COR-L47 (cell line): ENCODE measurements at regions not wholly inside any gene's neighbourhood (a gene's known extent, or its start where the extent isn't known, plus 50 kb on each side); places are given as distances from the start of the nearest gene placed in this dataset.
"Not testable (repeated sequence)": the region's sequence is repeated elsewhere in the genome, so short reads cannot be mapped to it uniquely, and the experiment has no call there.

Experiments used
- DNase-seq: peaks from one replicate; lab custom pipeline; 2025; lab: John Stamatoyannopoulos, UW

DNA sequence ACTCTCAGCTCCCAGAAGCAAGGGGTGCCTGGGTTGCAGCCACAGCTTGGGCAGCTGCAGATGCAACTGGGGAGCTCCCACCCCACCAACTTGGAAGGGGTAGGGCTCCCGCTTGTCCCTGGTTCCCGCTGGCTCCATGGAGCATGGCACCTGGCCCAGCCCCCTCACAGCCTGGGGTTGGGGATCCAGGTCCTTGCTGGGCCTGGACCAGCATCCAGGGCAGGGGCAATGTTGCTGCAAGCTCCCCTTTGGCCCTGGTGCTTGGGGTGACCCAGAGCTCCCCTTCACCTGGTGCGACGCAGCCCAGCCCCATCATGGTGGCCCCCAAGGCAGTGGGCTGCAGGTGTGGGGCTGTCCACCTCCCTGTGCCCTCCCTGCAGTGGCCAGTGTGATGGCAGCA, 99.6 kb upstream of the FRMD4B start:
- DNase-seq, result no peak

DNA sequence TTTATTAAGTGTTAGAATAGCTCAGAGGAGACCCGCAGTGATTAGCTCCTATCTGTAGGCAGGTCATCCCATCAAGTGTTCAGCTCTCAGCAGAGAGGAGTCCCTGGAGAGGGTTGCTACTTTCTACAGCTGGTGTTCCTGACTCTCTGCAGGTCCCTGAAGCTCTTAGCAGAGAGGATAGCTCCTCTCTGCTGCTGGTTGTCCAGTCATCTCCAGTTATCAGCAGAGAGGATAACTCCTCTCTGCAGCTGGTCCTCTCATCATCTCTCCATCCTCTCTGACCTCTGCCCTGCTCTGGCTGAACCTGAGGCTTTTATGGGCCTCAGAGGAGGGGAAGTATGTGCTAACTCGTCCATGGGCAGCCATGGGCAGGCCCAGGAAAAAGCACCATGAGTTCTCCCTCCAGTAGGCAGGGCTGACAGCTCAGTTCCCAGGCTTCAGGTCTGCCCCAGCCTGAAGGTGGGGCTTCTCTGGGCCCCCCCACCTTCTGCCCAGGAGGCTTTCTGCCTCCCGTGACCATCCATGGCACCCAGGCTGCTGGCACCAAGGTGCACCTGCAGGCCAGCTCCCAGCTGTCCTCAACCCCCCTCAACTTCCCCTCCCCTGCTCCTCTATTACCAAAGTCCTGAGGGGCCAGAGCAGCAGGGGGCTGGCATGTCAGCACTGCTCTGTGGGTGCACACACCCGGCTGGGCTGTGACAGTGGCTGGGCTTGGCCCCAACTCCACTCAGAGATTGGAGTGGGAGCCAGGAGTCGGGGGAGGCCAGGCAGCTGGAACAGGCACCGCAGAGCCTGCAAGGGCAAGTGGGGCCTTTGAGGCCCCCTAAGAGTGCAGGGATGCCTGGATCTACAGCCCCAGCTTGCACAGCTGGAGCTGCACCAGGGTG, 98.9 kb upstream of the FRMD4B start:
- no peak for DNase-seq

GRCh38 chr3:69483449-69483848, 97.6 kb upstream of the FRMD4B start:
- no peak for DNase-seq

- not testable (repeated sequence) for DNase-seq
These were observed 95.1 kb upstream of the FRMD4B start for GRCh38 chr3:69480986-69481385.

DNA sequence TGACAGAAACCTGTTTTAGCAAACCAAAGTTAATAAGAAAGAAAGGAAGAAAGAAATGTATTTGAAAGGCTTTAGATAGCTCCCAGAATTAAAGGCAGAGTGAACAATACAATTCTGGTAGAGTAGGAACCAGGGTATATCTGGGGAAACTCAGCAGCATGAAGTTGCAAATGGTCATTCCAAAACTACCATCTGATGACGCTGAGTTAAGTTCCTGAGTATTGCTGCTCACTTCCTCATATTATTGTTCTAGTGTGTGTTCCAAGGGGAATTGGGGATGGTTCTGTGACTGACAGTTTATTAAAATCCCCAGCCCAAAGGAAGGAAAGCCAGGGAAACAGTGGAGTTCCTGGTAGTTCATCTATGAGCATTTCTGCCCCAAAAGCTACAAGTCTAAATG, 88.3 kb upstream of the FRMD4B start:
- no peak for DNase-seq

- no peak for DNase-seq
These were observed 86.2 kb upstream of the FRMD4B start for GRCh38 chr3:69472093-69472492.

GRCh38 chr3:69463531-69463930, 77.6 kb upstream of the FRMD4B start:
- DNase-seq, result no peak

- DNase-seq, result no peak
These were observed 76.9 kb upstream of the FRMD4B start for GRCh38 chr3:69462826-69463100.

- DNase-seq, result no peak
These were observed 76.3 kb upstream of the FRMD4B start for GRCh38 chr3:69462022-69462825.

GRCh38 chr3:69460034-69460433, 74.1 kb upstream of the FRMD4B start:
- no peak for DNase-seq

- no peak for DNase-seq
These were observed 73.0 kb upstream of the FRMD4B start for GRCh38 chr3:69458803-69459365.

DNA sequence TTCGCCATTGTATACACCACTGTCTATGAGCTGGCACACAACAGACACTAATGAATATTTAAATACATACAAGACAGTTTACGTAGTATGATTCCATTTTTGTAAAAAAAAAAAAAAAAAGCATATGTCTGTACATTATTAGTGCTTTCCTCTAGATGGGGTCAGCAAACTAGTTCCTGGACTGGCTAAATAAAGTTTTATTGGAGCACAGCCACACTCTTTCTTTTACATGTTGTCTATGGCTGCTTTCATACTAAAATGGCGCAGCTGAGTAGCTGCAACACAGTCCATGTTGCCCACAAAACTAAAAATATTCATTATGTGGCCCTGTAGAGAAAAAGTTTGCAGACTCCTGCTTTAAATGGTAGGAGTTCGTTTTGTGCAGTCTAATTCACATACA, 70.7 kb upstream of the FRMD4B start:
- no peak for DNase-seq

DNA sequence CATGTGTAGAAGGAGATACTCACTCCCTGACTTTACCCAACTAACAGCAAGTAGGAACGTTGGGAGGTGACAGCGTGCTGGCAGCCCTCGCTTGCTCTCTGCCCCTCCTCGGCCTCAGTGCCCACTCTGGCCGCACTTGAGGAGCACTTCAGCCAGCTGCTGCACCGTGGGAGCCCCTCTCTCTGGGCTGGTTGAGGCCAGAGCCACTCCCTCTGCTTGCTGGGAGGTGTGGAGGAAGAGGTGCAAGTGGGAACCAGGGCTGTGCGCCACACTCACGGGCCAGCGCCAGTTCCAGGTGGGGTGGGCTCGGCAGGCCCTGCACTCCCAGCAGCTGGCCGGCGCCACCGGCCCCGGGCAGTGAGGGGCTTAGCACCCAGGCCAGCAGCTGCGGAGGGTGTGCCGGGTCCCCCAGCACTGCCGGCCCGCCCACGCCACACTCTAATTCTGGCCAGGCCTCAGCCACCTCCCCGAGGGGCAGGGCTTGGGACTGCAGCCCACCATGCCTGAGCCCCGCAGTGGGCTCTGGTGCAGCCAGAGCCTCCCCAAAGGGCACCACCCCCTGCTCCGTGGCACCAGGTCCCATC, 68.4 kb upstream of the FRMD4B start:
- DNase-seq, result no peak

- no peak for DNase-seq
These were observed 66.4 kb upstream of the FRMD4B start for GRCh38 chr3:69452295-69452694.

GRCh38 chr3:69451594-69451993, 65.7 kb upstream of the FRMD4B start:
- DNase-seq, result no peak

GRCh38 chr3:69448877-69449276, 63.0 kb upstream of the FRMD4B start:
- DNase-seq, result no peak

- DNase-seq, result no peak
These were observed 60.6 kb upstream of the FRMD4B start for GRCh38 chr3:69446402-69447072.

- no peak for DNase-seq
These were observed 59.6 kb upstream of the FRMD4B start for GRCh38 chr3:69445498-69445897.

- no peak for DNase-seq
These were observed 59.1 kb upstream of the FRMD4B start for GRCh38 chr3:69445024-69445423.

- DNase-seq, result no peak
These were observed 57.6 kb upstream of the FRMD4B start for GRCh38 chr3:69443457-69443920.

GRCh38 chr3:69442771-69443311, 57.0 kb upstream of the FRMD4B start:
- no peak for DNase-seq

- no peak for DNase-seq
These were observed 55.8 kb upstream of the FRMD4B start for GRCh38 chr3:69441732-69442131.
